Mucosa of descending colon (tissue), 3 donors: ENCODE measurements at regions not wholly inside any gene's neighbourhood (a gene's known extent, or its start where the extent isn't known, plus 50 kb on each side); places are given as distances from the start of the nearest gene placed in this dataset.

Source experiments
- ATAC-seq: fragments of 200-7000 bp; cut with Tn5 transposase; one replicate; pipeline ENCODE4 v1.9.1; 2020; ENCODE audit warnings: mild to moderate bottlenecking, moderate library complexity
- DNase-seq, 3 donors: peaks; one replicate each; pipeline ENCODE4 v3.0.0-alpha.2; 2020
- H3K36me3 ChIP-seq: fragments of 200-600 bp; one replicate; pipeline ENCODE4 v1.8.0; 2021; ENCODE audit warnings: low read depth, mild to moderate bottlenecking
- H3K4me1 ChIP-seq: fragments of 200-600 bp; one replicate; pipeline ENCODE4 v1.8.0; 2021; ENCODE audit warnings: low read depth, mild to moderate bottlenecking
- H3K4me3 ChIP-seq: fragments of 200-600 bp; one replicate; pipeline ENCODE4 v1.8.0; 2021; ENCODE audit warnings: mild to moderate bottlenecking
- H3K9me3 ChIP-seq: fragments of 200-600 bp; one replicate; pipeline ENCODE4 v1.8.0; 2021; ENCODE audit warnings: mild to moderate bottlenecking
- CTCF ChIP-seq: fragments of 200-600 bp; IDR thresholded peaks from one replicate; pipeline ENCODE4 v1.8.0; 2022; ENCODE audit warnings: antibody characterized with exemption, mild to moderate bottlenecking
- intact Hi-C, 2 donors: fragments of 100-400 bp; cut with DNase I in 1 of 2; cut with micrococcal nuclease in 1 of 2; formaldehyde crosslinking; loops; one replicate each; pipeline versions ENCODE4 v1.11.0 to v1.11.1; 2022; cut with DNase I, micrococcal nuclease
- donor health status: DM: no; HTN: no; CAD: no; lungs with moderate emphysema.
- donor health status: DM: no; HTN: no; CAD: no.
- donor health status: DM: no; HTN: yes; CAD: no.

GRCh38 chr1:60136395-60136794, 62.8 kb upstream of the C1orf87 start:
- ATAC-seq (no peak), DNase-seq (no peak)
- H3K9me3 ChIP-seq = no peaks in the 10 kb centered on the region
- H3K4me1 ChIP-seq = peaks cover 9% of the 10 kb centered on the region
- intact Hi-C loops = no loop called here
- TF ChIP-seq CTCF = no peak
- H3K4me3 ChIP-seq = no peak overlapping the region
- H3K36me3 ChIP-seq = no peaks in the 10 kb centered on the region

- peaks cover 9% of the 10 kb centered on the region for H3K4me1 ChIP-seq
- DNase-seq (no peak), ATAC-seq (no peak)
- intact Hi-C loops = no loop called here
- TF ChIP-seq CTCF = no peak
- no peaks in the 10 kb centered on the region for H3K36me3 ChIP-seq
- no peak overlapping the region for H3K4me3 ChIP-seq
- H3K9me3 ChIP-seq = no peaks in the 10 kb centered on the region
Measured at GRCh38 chr1:60134716-60135115, 61.1 kb upstream of the C1orf87 start.

- intact Hi-C loops = no loop called here
Measured at GRCh38 chr1:60133848-60134247, 60.3 kb upstream of the C1orf87 start.

GRCh38 chr1:60133000-60133673, 59.6 kb upstream of the C1orf87 start:
- ATAC-seq (peak; percentile 64), DNase-seq (peak in 2 of 3 donors; percentile 18 to 68)
- intact Hi-C loops = no loop called here
- Histone ChIP-seq H3K9me3 (no peaks in the 10 kb centered on the region), H3K4me1 (peaks cover 9% of the 10 kb centered on the region), H3K36me3 (no peaks in the 10 kb centered on the region), H3K4me3 (no peak overlapping the region)
- no peak for TF ChIP-seq CTCF

More at GRCh38 chr1:60133848-60134247, 60.3 kb upstream of the C1orf87 start:
- ATAC-seq (peak; percentile 46), DNase-seq (no peak)
- no peak for TF ChIP-seq CTCF
- Histone ChIP-seq H3K4me3 (no peak overlapping the region), H3K4me1 (peaks cover 9% of the 10 kb centered on the region), H3K9me3 (no peaks in the 10 kb centered on the region), H3K36me3 (no peaks in the 10 kb centered on the region)

- no peak for ATAC-seq
- TF ChIP-seq CTCF = no peak
- no peak overlapping the region for H3K4me3 ChIP-seq
- no peaks in the 10 kb centered on the region for H3K9me3 ChIP-seq
- no peaks in the 10 kb centered on the region for H3K36me3 ChIP-seq
- peaks cover 9% of the 10 kb centered on the region for H3K4me1 ChIP-seq
- DNase-seq = no peak
- intact Hi-C loops = no loop called here
Measured at GRCh38 chr1:60132108-60132507, 58.5 kb upstream of the C1orf87 start.

- intact Hi-C loops = no loop called here
- no peaks in the 10 kb centered on the region for H3K9me3 ChIP-seq
- H3K4me1 ChIP-seq = peaks cover 9% of the 10 kb centered on the region
- no peak overlapping the region for H3K4me3 ChIP-seq
- TF ChIP-seq CTCF = no peak
- no peaks in the 10 kb centered on the region for H3K36me3 ChIP-seq
- DNase-seq = no peak
- ATAC-seq = no peak
Measured at GRCh38 chr1:60130703-60131102, 57.1 kb upstream of the C1orf87 start.
